ENCODE measurements at regions not wholly inside any gene's neighbourhood (a gene's known extent, or its start where the extent isn't known, plus 50 kb on each side); places are given as distances from the start of the nearest gene placed in this dataset.

GRCh38 chr12:27871946-27872345 is 91.9 kb upstream of the MANSC4 start:
- H2AFZ ChIP-seq (ENCODE audit: control insufficient read depth, low read depth, low read length) = no peak overlapping the region
- ChIA-PET CTCF (interaction anchor here (1.2 kb wide), 1 partner anchor 35 kb away, joined by 3 read pairs; no protein-coding TSS in a partner anchor), POLR2A (no interaction called here), SMC1A (ENCODE audit: uncharacterized antibody, unreplicated experiment) (interaction anchor here (1.4 kb wide), 1 partner anchor 69 kb away, joined by 5 read pairs; no protein-coding TSS in a partner anchor), RAD21 (ENCODE audit: unreplicated experiment) (no interaction called here)
- no peak overlapping the region for H3K4me2 ChIP-seq (ENCODE audit: control insufficient read depth, insufficient read depth)
- H3K27me3 ChIP-seq (replicated peaks in 1 of 2; ENCODE audit: control insufficient read depth in 2 of 2, insufficient read depth in 2 of 2, low read length in 1 of 2) = no peaks in the 10 kb centered on the region
- no peaks in the 10 kb centered on the region for H3K4me1 ChIP-seq (ENCODE audit: control insufficient read depth, insufficient read depth, low read length)
- ATAC-seq (no peak), FAIRE-seq (peak; percentile 59), DNase-seq (ENCODE audit: low read depth, low spot score) (no peak)
- intact Hi-C loops (cut with micrococcal nuclease; ENCODE audit: unreplicated experiment) (no loop called here), in situ Hi-C loops (cut with MboI) (no loop called here)
- no peaks in the 10 kb centered on the region for H4K20me1 ChIP-seq (ENCODE audit: control insufficient read depth, insufficient read depth)
- no peaks in the 10 kb centered on the region for H3K36me3 ChIP-seq (ENCODE audit: control insufficient read depth in 2 of 2, insufficient read depth in 2 of 2, low read length in 1 of 2)
- no peaks in the 10 kb centered on the region for H3K79me2 ChIP-seq (ENCODE audit: control insufficient read depth, insufficient read depth, low read length)
- WGBS (ENCODE audit: insufficient coverage, insufficient replicate concordance, low lambda C conversion rate, missing lambda C conversion rate) = 47% methylated on average over 3 of the region's 3 CpGs
- no peak overlapping the region for H3K9ac ChIP-seq (ENCODE audit: control insufficient read depth, insufficient read depth, low read length)
- BruUV-seq (replicated peaks) = no TSS peak
- H3K27ac ChIP-seq (ENCODE audit: control insufficient read depth, insufficient read depth) = no peak overlapping the region
- H3K9me3 ChIP-seq (replicated peaks; ENCODE audit: control insufficient read depth, insufficient read depth, low read length) = no peaks in the 10 kb centered on the region
- H3K4me3 ChIP-seq = no peak overlapping the region
- TF ChIP-seq RUNX3 (IDR thresholded peaks at IDR 0.05; ENCODE audit: low read length) (no peak), POLR2A (IDR thresholded peaks at IDR 0.05; ENCODE audit: low read depth, low read length) (no peak), STAT1 (conservative IDR thresholded peaks at IDR 0.05) (no peak), BHLHE40 (IDR thresholded peaks at IDR 0.05; ENCODE audit: borderline replicate concordance in 1 of 2, low read depth in 2 of 2, low read length in 1 of 2) (no peak), NKRF (conservative IDR thresholded peaks at IDR 0.05) (no peak), NBN (IDR thresholded peaks at IDR 0.05) (no peak), RELB (IDR thresholded peaks at IDR 0.05; ENCODE audit: low read depth) (no peak), PML (IDR thresholded peaks at IDR 0.05; ENCODE audit: low read length) (no peak), TBL1XR1 (IDR thresholded peaks at IDR 0.05; ENCODE audit: low read depth, low read length) (no peak), ZBTB4 (CRISPR knock-in tag; IDR thresholded peaks at IDR 0.05) (no peak), ATF7 (IDR thresholded peaks at IDR 0.05; ENCODE audit: low read depth) (no peak), EZH2 (IDR thresholded peaks at IDR 0.05; ENCODE audit: borderline replicate concordance, control insufficient read depth, low read depth, low read length) (no peak), LARP7 (IDR thresholded peaks at IDR 0.05) (no peak), SP1 (IDR thresholded peaks at IDR 0.05; ENCODE audit: low read depth, low read length) (no peak), CREB1 (IDR thresholded peaks at IDR 0.05; ENCODE audit: low read depth) (no peak), HDGF (IDR thresholded peaks at IDR 0.05) (no peak), GATAD2B (conservative IDR thresholded peaks at IDR 0.05; ENCODE audit: low read depth) (no peak)
- TF ChIP-seq, protein P1, sequence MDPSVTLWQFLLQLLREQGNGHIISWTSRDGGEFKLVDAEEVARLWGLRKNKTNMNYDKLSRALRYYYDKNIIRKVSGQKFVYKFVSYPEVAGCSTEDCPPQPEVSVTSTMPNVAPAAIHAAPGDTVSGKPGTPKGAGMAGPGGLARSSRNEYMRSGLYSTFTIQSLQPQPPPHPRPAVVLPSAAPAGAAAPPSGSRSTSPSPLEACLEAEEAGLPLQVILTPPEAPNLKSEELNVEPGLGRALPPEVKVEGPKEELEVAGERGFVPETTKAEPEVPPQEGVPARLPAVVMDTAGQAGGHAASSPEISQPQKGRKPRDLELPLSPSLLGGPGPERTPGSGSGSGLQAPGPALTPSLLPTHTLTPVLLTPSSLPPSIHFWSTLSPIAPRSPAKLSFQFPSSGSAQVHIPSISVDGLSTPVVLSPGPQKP (IDR thresholded peaks at IDR 0.05; ENCODE audit: low read depth, low read length) = no peak

Measured in GM12878 (cell line).